IMR-90 (cell line): ENCODE measurements at regions not wholly inside any gene's neighbourhood (a gene's known extent, or its start where the extent isn't known, plus 50 kb on each side); places are given as distances from the start of the nearest gene placed in this dataset.

Source experiments
- ATAC-seq: fragments of 200-7000 bp; cut with Tn5 transposase; 2 replicates; pipeline ENCODE4 v1.9.1; 2020; ENCODE audit warnings: low read depth, mild to moderate bottlenecking, moderate library complexity
- BruUV-seq: library from RNA; stranded (reverse); fragments of 400-500 nt; replicated peaks from 2 replicates; lab custom pipeline; 2021; lab: Mats Ljungman, UMichigan
- CTCF ChIA-PET: fragments of 300-600 bp; formaldehyde crosslinking; extraction: SDS; loops from one replicate; lab custom pipeline; 2021; ENCODE audit warnings: antibody characterized with exemption; lab: Yijun Ruan, JAX
- POLR2A ChIA-PET: fragments of 300-600 bp; sonication (Branson Sonifier 250); formaldehyde crosslinking; loops from one replicate; lab custom pipeline; 2022; ENCODE audit warnings: antibody characterized with exemption; ENCODE audit not compliant: unreplicated experiment; lab: Charles Lee
- DNase-seq: peaks from one replicate; pipeline ENCODE4 v3.0.0; 2013
- H2AFZ ChIP-seq: replicated peaks from 2 replicates; pipeline ENCODE3; 2013; ENCODE audit warnings: low read length, mild to moderate bottlenecking; ENCODE audit not compliant: poor library complexity
- H2AK5ac ChIP-seq: 2 replicates; pipeline ENCODE4 v1.6.1; 2013; ENCODE audit warnings: low read depth, low read length, inconsistent platforms
- H2AK9ac ChIP-seq: replicated peaks from 2 replicates; pipeline ENCODE3; 2013; ENCODE audit warnings: mild to moderate bottlenecking, low read depth, low read length, moderate library complexity; ENCODE audit not compliant: poor library complexity
- H2BK120ac ChIP-seq: 2 replicates; pipeline ENCODE4 v1.6.1; 2013; ENCODE audit warnings: low read depth, low read length, inconsistent platforms
- H2BK15ac ChIP-seq: 3 replicates; pipeline ENCODE4 v1.6.1; 2013; ENCODE audit warnings: low read depth, low read length, inconsistent platforms
- H2BK20ac ChIP-seq: 2 replicates; pipeline ENCODE4 v1.6.1; 2013; ENCODE audit warnings: low read depth, mild to moderate bottlenecking, inconsistent platforms, low read length, moderate library complexity
- H2BK5ac ChIP-seq: 2 replicates; pipeline ENCODE4 v1.6.1; 2013; ENCODE audit warnings: mild to moderate bottlenecking, low read depth, low read length, inconsistent platforms; ENCODE audit not compliant: poor library complexity, severe bottlenecking
- H3K14ac ChIP-seq: replicated peaks from 2 replicates; pipeline ENCODE4 v1.6.1; 2013; ENCODE audit warnings: low read depth, low read length, inconsistent platforms
- H3K18ac ChIP-seq: 2 replicates; pipeline ENCODE4 v1.6.1; 2013; ENCODE audit warnings: low read depth, low read length, control low read depth
- H3K23ac ChIP-seq: 2 replicates; pipeline ENCODE4 v1.6.1; 2013; ENCODE audit warnings: low read depth, low read length, inconsistent platforms
- H3K27ac ChIP-seq: 2 replicates; pipeline ENCODE4 v1.5.1; 2013; ENCODE audit warnings: mild to moderate bottlenecking, control low read depth, low read length; ENCODE audit not compliant: insufficient read depth
- H3K27me3 ChIP-seq: 2 replicates; pipeline ENCODE4 v1.6.1; 2013; ENCODE audit warnings: low read length; ENCODE audit not compliant: control insufficient read depth, insufficient read depth
- H3K36me3 ChIP-seq: 2 replicates; pipeline ENCODE4 v1.6.1; 2013; ENCODE audit warnings: low read length, mixed read lengths; ENCODE audit not compliant: control insufficient read depth, insufficient read depth
- H3K4ac ChIP-seq: 2 replicates; pipeline ENCODE4 v1.6.1; 2013; ENCODE audit warnings: low read depth, low read length, inconsistent platforms
- H3K4me1 ChIP-seq: 2 replicates; pipeline ENCODE4 v1.6.1; 2013; ENCODE audit warnings: low read length, mixed read lengths; ENCODE audit not compliant: control insufficient read depth, insufficient read depth
- H3K4me2 ChIP-seq: 2 replicates; pipeline ENCODE4 v1.6.1; 2013; ENCODE audit warnings: low read depth, mild to moderate bottlenecking, control low read depth, low read length, moderate library complexity
- H3K4me3 ChIP-seq: 2 replicates; pipeline ENCODE4 v1.5.1; 2013; ENCODE audit warnings: low read depth, mild to moderate bottlenecking, control low read depth, low read length, moderate library complexity; ENCODE audit not compliant: insufficient read depth
- H3K56ac ChIP-seq: 2 replicates; pipeline ENCODE4 v1.6.1; 2013; ENCODE audit warnings: low read length, inconsistent platforms; ENCODE audit not compliant: insufficient read depth; ENCODE audit errors: extremely low read depth
- H3K79me1 ChIP-seq, 2 experiments: 2 replicates each; pipeline ENCODE4 v1.6.1; 2013; ENCODE audit warnings: low read length in 2 of 2, inconsistent platforms in 1 of 2, low read depth in 1 of 2
- H3K9ac ChIP-seq: 2 replicates; pipeline ENCODE4 v1.6.1; 2013; ENCODE audit warnings: low read depth, low read length, control low read depth
- H3K9me1 ChIP-seq: 2 replicates; pipeline ENCODE4 v1.6.1; 2013; ENCODE audit warnings: low read length, inconsistent platforms; ENCODE audit not compliant: insufficient read depth
- H3K9me3 ChIP-seq: 2 replicates; pipeline ENCODE4 v1.6.1; 2013; ENCODE audit warnings: low read length; ENCODE audit not compliant: control insufficient read depth, insufficient read depth
- H4K20me1 ChIP-seq: 2 replicates; pipeline ENCODE4 v1.6.1; 2013; ENCODE audit warnings: low read length, inconsistent platforms; ENCODE audit not compliant: insufficient read depth
- H4K5ac ChIP-seq: 2 replicates; pipeline ENCODE4 v1.6.1; 2013; ENCODE audit warnings: mild to moderate bottlenecking, low read depth, low read length, control low read depth
- H4K8ac ChIP-seq, 2 experiments: 2 replicates each; pipeline ENCODE4 v1.6.1; 2013; ENCODE audit warnings: low read depth in 2 of 2, low read length in 2 of 2, control low read depth in 1 of 2, inconsistent platforms in 1 of 2
- H4K91ac ChIP-seq: 2 replicates; pipeline ENCODE4 v1.6.1; 2013; ENCODE audit warnings: low read depth, low read length, inconsistent platforms; ENCODE audit not compliant: insufficient read depth
- CHD1 ChIP-seq: IDR thresholded peaks from 2 replicates; pipeline ENCODE4 v1.6.1; 2012; ENCODE audit warnings: low read depth, low read length, improper control_type of control experiment
- ELK1 ChIP-seq: fragments of 150-350 bp; IDR thresholded peaks from 2 replicates; pipeline ENCODE4 v1.6.1; 2016; ENCODE audit warnings: low read depth, mild to moderate bottlenecking, low read length, moderate library complexity, borderline replicate concordance
- MAFK ChIP-seq: IDR thresholded peaks from 2 replicates; pipeline ENCODE4 v1.6.1; 2012; ENCODE audit warnings: low read depth, low read length, improper control_type of control experiment
- NFE2L2 ChIP-seq: fragments of 150-350 bp; IDR thresholded peaks from 2 replicates; pipeline ENCODE4 v1.6.1; 2016; ENCODE audit warnings: low read depth, mild to moderate bottlenecking, low read length
- POLR2A ChIP-seq: IDR thresholded peaks from 2 replicates; pipeline ENCODE4 v1.6.1; 2012; ENCODE audit warnings: mild to moderate bottlenecking, low read depth, low read length
- RAD21 ChIP-seq: IDR thresholded peaks from 2 replicates; pipeline ENCODE4 v1.6.1; 2012; ENCODE audit warnings: low read length, improper control_type of control experiment
- RFX5 ChIP-seq: IDR thresholded peaks from 2 replicates; pipeline ENCODE4 v1.8.0; 2012; ENCODE audit warnings: low read depth, mild to moderate bottlenecking, low read length, moderate library complexity
- SMC3 ChIP-seq: fragments of 150-350 bp; IDR thresholded peaks from 2 replicates; pipeline ENCODE4 v1.6.1; 2016; ENCODE audit warnings: low read depth, mild to moderate bottlenecking, antibody characterized with exemption, low read length, moderate library complexity
- USF2 ChIP-seq: fragments of 150-350 bp; IDR thresholded peaks from 2 replicates; pipeline ENCODE4 v1.6.1; 2017; ENCODE audit warnings: mild to moderate bottlenecking, antibody characterized with exemption, low read length, low read depth
- WGBS, 2 experiments: methylation state at CpG; one replicate each; pipeline versions ENCODE4 v1.1.5 to v1.1.7; 2013; ENCODE audit warnings: missing lambda C conversion rate in 2 of 2; ENCODE audit not compliant: insufficient read length in 1 of 2; ENCODE audit errors: extremely low coverage in 2 of 2; 5-methylcytosine and 5-hydroxymethylcytosine counted together
- dilution Hi-C: fragments of 300-500 bp; cut with HindIII; formaldehyde crosslinking; loops from one replicate; pipeline ENCODE4 v1.14.3; 2018; ENCODE audit warnings: low sequenced_read_pairs; ENCODE audit not compliant: unreplicated experiment
- in situ Hi-C: fragments of 300-500 bp; cut with MboI; formaldehyde crosslinking; loops from 3 replicates; pipeline ENCODE4 v1.14.3; 2019; ENCODE audit warnings: low sequenced_read_pairs, inconsistent platforms, mixed read lengths
- intact Hi-C: fragments of 100-400 bp; cut with micrococcal nuclease; formaldehyde crosslinking; loops from 2 replicates; pipeline ENCODE4 v1.10.0; 2022
- TF ChIP-seq, protein P1 (sequence below): conservative IDR thresholded peaks from 2 replicates; pipeline ENCODE4 v1.5.1; 2012; ENCODE audit warnings: mild to moderate bottlenecking, low read depth, low read length, improper control_type of control experiment

- Histone ChIP-seq H3K9me3 (peaks cover 5% of the 10 kb centered on the region; the same call in 1 of the 2 replicates), H3K18ac (no peak overlapping the region), H3K4ac (no peak overlapping the region), H2BK15ac (no peak overlapping the region), H2BK5ac (no peak overlapping the region), H3K4me3 (no peak overlapping the region), H2BK20ac (no peak overlapping the region), H2AFZ (no peak overlapping the region), H3K4me2 (no peak overlapping the region), H3K27ac (no peak overlapping the region), H4K20me1 (no peaks in the 10 kb centered on the region), H2AK5ac (no peak overlapping the region), H3K9ac (no peak overlapping the region), H4K8ac (no peak overlapping the region), H3K56ac (no peak overlapping the region), H3K79me1 (no peaks in the 10 kb centered on the region), H3K4me1 (no peaks in the 10 kb centered on the region), H3K36me3 (no peaks in the 10 kb centered on the region), H3K9me1 (no peaks in the 10 kb centered on the region), H2AK9ac (no peak overlapping the region), H4K5ac (no peak overlapping the region), H3K14ac (no peak overlapping the region), H2BK120ac (no peak overlapping the region), H3K27me3 (no peaks in the 10 kb centered on the region), H4K91ac (no peak overlapping the region), H3K23ac (no peak overlapping the region)
- ATAC-seq (no peak), DNase-seq (no peak)
- TF ChIP-seq ELK1 (no peak), RFX5 (no peak), RAD21 (no peak), NFE2L2 (no peak), MAFK (no peak), SMC3 (no peak), POLR2A (no peak), USF2 (no peak), CHD1 (no peak)
- TF ChIP-seq, protein P1, sequence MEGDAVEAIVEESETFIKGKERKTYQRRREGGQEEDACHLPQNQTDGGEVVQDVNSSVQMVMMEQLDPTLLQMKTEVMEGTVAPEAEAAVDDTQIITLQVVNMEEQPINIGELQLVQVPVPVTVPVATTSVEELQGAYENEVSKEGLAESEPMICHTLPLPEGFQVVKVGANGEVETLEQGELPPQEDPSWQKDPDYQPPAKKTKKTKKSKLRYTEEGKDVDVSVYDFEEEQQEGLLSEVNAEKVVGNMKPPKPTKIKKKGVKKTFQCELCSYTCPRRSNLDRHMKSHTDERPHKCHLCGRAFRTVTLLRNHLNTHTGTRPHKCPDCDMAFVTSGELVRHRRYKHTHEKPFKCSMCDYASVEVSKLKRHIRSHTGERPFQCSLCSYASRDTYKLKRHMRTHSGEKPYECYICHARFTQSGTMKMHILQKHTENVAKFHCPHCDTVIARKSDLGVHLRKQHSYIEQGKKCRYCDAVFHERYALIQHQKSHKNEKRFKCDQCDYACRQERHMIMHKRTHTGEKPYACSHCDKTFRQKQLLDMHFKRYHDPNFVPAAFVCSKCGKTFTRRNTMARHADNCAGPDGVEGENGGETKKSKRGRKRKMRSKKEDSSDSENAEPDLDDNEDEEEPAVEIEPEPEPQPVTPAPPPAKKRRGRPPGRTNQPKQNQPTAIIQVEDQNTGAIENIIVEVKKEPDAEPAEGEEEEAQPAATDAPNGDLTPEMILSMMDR, result no peak
- in situ Hi-C loops (no loop called here), dilution Hi-C loops (no loop called here), intact Hi-C loops (no loop called here)
- no CpG with 5 or more reads among the region's 2 CpGs for WGBS, 2 experiments
- ChIA-PET CTCF (no interaction called here), POLR2A (no interaction called here)
- BruUV-seq, result no TSS peak
Observed at GRCh38 chr11:107136892-107137291, 118.6 kb upstream of the GUCY1A2 start.
